ENCODE measurements at regions not wholly inside any gene's neighbourhood (a gene's known extent, or its start where the extent isn't known, plus 50 kb on each side); places are given as distances from the start of the nearest gene placed in this dataset.
"Not testable (repeated sequence)": the region's sequence is repeated elsewhere in the genome, so short reads cannot be mapped to it uniquely, and the experiment has no call there.

DNA sequence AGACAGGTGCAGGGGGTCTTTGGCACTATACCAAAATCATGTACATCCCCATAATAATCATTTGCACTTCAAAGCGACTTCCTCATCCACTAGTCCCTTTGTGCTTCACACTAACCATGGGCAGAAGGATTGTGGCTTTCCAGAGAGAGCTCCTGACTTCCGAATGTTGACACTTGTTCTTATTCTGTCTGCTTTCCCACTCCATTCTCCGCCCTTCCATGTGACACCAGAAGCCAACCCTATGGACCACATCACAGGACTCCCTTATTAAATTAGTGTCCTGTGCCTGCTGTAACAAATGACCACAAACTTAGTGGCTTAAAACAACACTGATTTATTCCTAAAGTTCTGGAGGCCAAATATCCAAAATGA is 91.6 kb downstream of the CMC2 start:
- no peak overlapping the region for H3K27ac Mint-ChIP-seq
- H3K4me3 Mint-ChIP-seq, result no peak overlapping the region
- no peak for TF ChIP-seq CTCF (IDR thresholded peaks at IDR 0.05; ENCODE audit: unreplicated experiment in 3 of 3)
- H3K4me1 Mint-ChIP-seq, result no peaks in the 10 kb centered on the region
- H3K27me3 Mint-ChIP-seq (ENCODE audit: low read depth), result peaks cover 7% of the 10 kb centered on the region
- H3K9me3 Mint-ChIP-seq, result peaks cover 2% of the 10 kb centered on the region
- no peaks in the 10 kb centered on the region for H3K36me3 Mint-ChIP-seq (ENCODE audit: low read depth)

DNA sequence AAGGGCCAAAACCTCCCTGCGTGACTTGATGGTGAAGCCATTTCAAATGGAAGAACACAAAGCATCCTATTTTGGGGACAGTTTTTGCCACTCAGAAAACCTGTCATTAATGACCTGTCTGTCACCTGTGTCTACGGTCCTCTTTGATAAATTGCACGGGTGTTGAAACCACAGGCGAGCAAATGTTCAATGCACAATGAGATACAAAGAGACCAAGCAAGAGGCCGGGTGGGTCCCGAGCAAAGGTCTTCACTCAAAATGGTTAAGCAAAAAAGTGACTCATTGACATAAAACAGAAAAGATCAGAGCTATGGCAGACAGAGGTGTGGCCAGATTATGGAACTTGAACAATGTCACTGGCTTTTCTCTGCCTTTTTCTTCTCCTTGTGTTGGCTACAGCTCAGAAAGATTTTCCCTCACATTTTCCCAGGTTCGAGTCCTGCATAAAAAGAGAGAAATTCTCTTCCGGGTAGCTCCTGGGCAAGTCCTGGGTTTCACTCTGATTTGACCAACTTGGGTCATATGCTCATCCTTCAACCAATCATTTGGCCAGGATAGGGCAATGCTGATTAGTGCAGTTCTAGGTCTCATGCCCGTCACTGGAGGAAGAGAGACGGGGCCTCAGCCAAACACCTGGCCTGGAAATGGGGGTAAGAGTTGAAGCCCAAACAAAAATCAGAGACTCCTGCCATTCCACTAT is 92.2 kb downstream of the CMC2 start:
- Mint-ChIP-seq H3K9me3 (peaks cover 2% of the 10 kb centered on the region), H3K4me3 (no peak overlapping the region), H3K4me1 (no peaks in the 10 kb centered on the region), H3K36me3 (ENCODE audit: low read depth) (no peaks in the 10 kb centered on the region), H3K27me3 (ENCODE audit: low read depth) (peaks cover 7% of the 10 kb centered on the region), H3K27ac (no peak overlapping the region)
- no peak for TF ChIP-seq CTCF (IDR thresholded peaks at IDR 0.05; ENCODE audit: unreplicated experiment in 3 of 3)

DNA sequence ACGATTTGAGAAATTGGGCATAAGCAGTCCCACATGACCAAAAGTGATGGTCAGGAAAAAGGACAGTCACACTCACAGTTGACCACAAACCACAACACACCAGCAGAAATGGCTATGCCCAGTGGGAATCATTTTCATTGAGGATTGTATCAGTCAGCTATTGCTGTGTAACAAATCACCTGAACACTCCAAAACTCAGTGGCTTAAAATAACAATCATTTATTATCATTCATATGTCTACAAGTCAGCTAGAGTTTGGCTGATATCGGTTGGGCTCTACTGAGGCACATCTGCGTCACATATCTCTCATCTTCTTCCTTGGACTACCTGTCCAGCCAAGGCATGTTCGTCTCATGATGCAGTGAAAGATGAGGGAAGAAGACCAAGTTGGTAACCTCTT is 93.3 kb downstream of the CMC2 start:
- H3K9me3 Mint-ChIP-seq, result peaks cover 2% of the 10 kb centered on the region
- no peak for TF ChIP-seq CTCF (IDR thresholded peaks at IDR 0.05; ENCODE audit: unreplicated experiment in 3 of 3)
- H3K27ac Mint-ChIP-seq, result no peak overlapping the region
- no peaks in the 10 kb centered on the region for H3K36me3 Mint-ChIP-seq (ENCODE audit: low read depth)
- H3K27me3 Mint-ChIP-seq (ENCODE audit: low read depth), result peaks cover 7% of the 10 kb centered on the region
- no peaks in the 10 kb centered on the region for H3K4me1 Mint-ChIP-seq
- no peak overlapping the region for H3K4me3 Mint-ChIP-seq

GRCh38 chr16:80912651-80913050 is 94.0 kb downstream of the CMC2 start:
- Mint-ChIP-seq H3K27ac (no peak overlapping the region), H3K27me3 (ENCODE audit: low read depth) (peaks cover 7% of the 10 kb centered on the region), H3K4me1 (no peaks in the 10 kb centered on the region), H3K4me3 (no peak overlapping the region), H3K36me3 (ENCODE audit: low read depth) (no peaks in the 10 kb centered on the region), H3K9me3 (peaks cover 2% of the 10 kb centered on the region)
- TF ChIP-seq CTCF (IDR thresholded peaks at IDR 0.05; ENCODE audit: unreplicated experiment in 3 of 3), result no peak

- H3K4me1 Mint-ChIP-seq, result no peaks in the 10 kb centered on the region
- H3K27ac Mint-ChIP-seq, result no peak overlapping the region
- H3K36me3 Mint-ChIP-seq (ENCODE audit: low read depth), result no peaks in the 10 kb centered on the region
- H3K27me3 Mint-ChIP-seq (ENCODE audit: low read depth), result peaks cover 3% of the 10 kb centered on the region
- H3K9me3 Mint-ChIP-seq, result peaks cover 2% of the 10 kb centered on the region
- TF ChIP-seq CTCF (IDR thresholded peaks at IDR 0.05; ENCODE audit: unreplicated experiment in 3 of 3), result no peak
- no peak overlapping the region for H3K4me3 Mint-ChIP-seq
Measured at GRCh38 chr16:80910434-80910833, 96.3 kb downstream of the CMC2 start.

DNA sequence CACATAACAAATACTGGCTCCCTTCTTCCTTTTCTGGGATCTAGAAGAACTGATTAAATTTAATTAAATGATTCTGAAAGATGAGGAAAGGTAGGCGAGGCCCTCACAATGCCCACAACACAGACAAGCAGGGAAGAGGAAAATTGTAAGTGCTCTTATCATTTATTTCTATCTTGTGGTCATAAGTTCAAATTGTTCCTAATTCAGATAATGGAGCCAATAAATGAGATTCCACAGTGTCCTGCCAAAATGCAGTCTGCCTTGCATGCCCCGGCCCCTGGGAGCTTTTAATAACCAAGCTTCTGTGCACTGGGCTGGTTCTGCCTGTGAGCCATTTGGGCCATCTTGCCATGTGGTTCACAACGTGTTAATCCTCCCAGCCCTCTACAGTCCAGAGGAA is 97.0 kb downstream of the CMC2 start:
- no peak for TF ChIP-seq CTCF (IDR thresholded peaks at IDR 0.05; ENCODE audit: unreplicated experiment in 3 of 3)
- H3K9me3 Mint-ChIP-seq, result no peaks in the 10 kb centered on the region
- H3K4me3 Mint-ChIP-seq, result no peak overlapping the region
- H3K4me1 Mint-ChIP-seq, result no peaks in the 10 kb centered on the region
- no peak overlapping the region for H3K27ac Mint-ChIP-seq
- no peaks in the 10 kb centered on the region for H3K36me3 Mint-ChIP-seq (ENCODE audit: low read depth)
- no peaks in the 10 kb centered on the region for H3K27me3 Mint-ChIP-seq (ENCODE audit: low read depth)

DNA sequence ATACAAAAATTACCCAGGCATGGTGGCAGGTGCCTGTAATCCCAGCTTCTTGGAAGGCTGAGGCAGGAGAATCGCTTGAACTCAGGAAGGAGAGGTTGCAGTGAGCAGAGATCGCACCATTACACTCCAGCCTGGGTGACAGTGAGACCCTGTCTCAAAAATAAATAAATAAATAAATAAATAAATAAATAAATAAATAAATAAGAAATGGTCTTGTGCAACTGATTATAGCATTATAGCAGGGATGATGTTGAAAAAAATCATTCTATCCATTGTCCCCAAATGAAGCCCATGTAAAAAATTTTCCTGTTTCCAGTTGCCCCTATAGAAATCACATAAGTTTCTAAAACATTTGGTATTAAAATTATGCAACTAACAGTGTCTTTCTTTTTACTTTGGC is 100.5 kb downstream of the CMC2 start:
- H3K36me3 Mint-ChIP-seq (ENCODE audit: low read depth); H3K4me1 Mint-ChIP-seq; H3K27ac Mint-ChIP-seq; H3K27me3 Mint-ChIP-seq (ENCODE audit: low read depth); H3K9me3 Mint-ChIP-seq; H3K4me3 Mint-ChIP-seq: not testable (repeated sequence)
